Astrocyte of the spinal cord (primary cell): ENCODE measurements at regions not wholly inside any gene's neighbourhood (a gene's known extent, or its start where the extent isn't known, plus 50 kb on each side); places are given as distances from the start of the nearest gene placed in this dataset.

ENCODE experiments used
- DNase-seq: peaks from one replicate; pipeline ENCODE4 v3.0.0; 2011; ENCODE audit warnings: low read depth, low spot score
- H3K4me3 ChIP-seq: 2 replicates; pipeline ENCODE4 v1.5.1; 2011; ENCODE audit warnings: low read depth, mild to moderate bottlenecking, low read length, moderate library complexity
- CTCF ChIP-seq: IDR thresholded peaks from 2 replicates; pipeline ENCODE4 v1.5.1; 2012; ENCODE audit warnings: low read depth, mild to moderate bottlenecking, low read length, inconsistent platforms
- in situ Hi-C: cut with HindIII; loops from 2 replicates; pipeline ENCODE4 v1.10.0; 2017; ENCODE audit warnings: low sequenced_read_pairs

DNA sequence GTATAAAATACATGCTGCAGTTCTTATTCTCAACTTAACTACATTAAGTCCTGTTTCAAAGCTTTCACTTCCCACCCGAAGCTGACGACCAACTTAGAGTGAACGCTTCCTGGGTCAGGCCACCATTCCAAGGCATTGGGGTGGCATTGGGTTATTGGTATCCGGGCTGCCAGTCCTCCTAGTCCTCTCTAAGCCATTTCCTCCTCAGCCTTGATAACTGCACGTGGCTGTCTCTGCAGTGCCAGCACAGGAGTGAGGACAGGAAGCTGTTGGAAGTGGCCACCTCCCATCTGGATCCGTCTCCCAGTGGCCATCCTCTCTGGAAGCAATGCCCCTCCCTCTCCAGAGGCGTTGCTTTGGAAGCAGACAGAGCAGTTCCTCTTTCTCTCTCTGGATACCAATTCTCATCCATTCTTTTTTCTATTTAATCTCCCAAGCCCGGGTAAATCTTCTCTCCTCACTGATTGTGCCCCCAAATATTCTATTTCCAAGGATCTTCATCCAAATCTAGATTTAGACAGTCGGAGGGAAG, 354.7 kb downstream of the EIPR1 start:
- TF ChIP-seq CTCF: no peak
- no peak for DNase-seq
- in situ Hi-C loops: no loop called here
- no peak overlapping the region for H3K4me3 ChIP-seq

- in situ Hi-C loops: no loop called here
- DNase-seq: no peak
- no peak for TF ChIP-seq CTCF
- H3K4me3 ChIP-seq: no peak overlapping the region
These were observed 355.9 kb downstream of the EIPR1 start for GRCh38 chr2:3021720-3022119.

DNA sequence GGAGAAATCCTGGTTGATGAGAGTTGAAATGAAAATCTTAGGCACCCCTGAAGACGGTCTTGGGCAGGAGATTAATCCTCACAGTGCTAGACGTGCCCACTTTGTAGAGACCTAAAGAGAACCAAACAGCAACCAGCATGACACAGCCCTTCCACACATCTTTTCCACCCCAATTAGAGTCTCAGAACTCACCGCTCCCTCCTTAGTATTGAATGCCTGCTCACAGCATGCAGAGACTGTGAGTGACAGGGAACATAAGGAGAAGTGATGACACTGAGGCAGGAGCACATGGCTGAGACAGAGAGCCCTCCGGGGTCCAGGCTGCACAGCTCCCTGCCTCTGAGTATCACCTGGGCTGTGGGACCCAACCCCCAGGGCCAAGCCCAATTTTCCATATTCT, 367.6 kb downstream of the EIPR1 start:
- in situ Hi-C loops: no loop called here
- no peak for DNase-seq
- no peak for TF ChIP-seq CTCF
- no peak overlapping the region for H3K4me3 ChIP-seq

GRCh38 chr2:3009483-3009882, 368.1 kb downstream of the EIPR1 start:
- no peak for DNase-seq
- no peak overlapping the region for H3K4me3 ChIP-seq
- in situ Hi-C loops: no loop called here
- TF ChIP-seq CTCF: no peak

GRCh38 chr2:3009005-3009404, 368.6 kb downstream of the EIPR1 start:
- in situ Hi-C loops: no loop called here
- no peak for TF ChIP-seq CTCF
- H3K4me3 ChIP-seq: no peak overlapping the region
- no peak for DNase-seq

DNA sequence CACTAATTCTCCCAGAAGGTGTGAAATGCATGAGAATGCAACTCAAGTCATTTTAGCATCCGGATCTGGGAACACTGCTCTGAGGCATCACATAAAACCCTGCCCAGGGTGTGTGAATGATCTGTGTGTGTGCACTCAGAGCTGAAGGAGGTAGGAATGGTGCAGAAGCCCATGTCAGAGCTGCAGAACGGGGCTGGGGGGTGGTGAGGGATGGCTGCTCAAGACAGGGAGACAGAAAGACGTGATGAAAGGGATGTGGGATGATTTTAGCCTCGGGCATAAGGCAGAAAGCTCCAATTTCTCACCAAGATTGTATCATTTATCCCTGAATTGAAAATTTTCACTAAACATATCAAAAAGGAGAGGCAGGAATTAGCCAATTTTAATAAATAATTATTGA, 369.1 kb downstream of the EIPR1 start:
- in situ Hi-C loops: no loop called here

More for the DNA sequence above, 369.1 kb downstream of the EIPR1 start:
- DNase-seq: no peak
- TF ChIP-seq CTCF: no peak
- H3K4me3 ChIP-seq: no peak overlapping the region
